GM18498 (cell line): ENCODE measurements at regions not wholly inside any gene's neighbourhood (a gene's known extent, or its start where the extent isn't known, plus 50 kb on each side); places are given as distances from the start of the nearest gene placed in this dataset.
"Not testable (repeated sequence)": the region's sequence is repeated elsewhere in the genome, so short reads cannot be mapped to it uniquely, and the experiment has no call there.

Source experiments
- ATAC-seq: cut with Tn5 transposase; IDR thresholded peaks from one replicate; pipeline ENCODE4 v1.9.1; 2021; ENCODE audit warnings: mild to moderate bottlenecking, moderate library complexity; ENCODE audit not compliant: unreplicated experiment

DNA sequence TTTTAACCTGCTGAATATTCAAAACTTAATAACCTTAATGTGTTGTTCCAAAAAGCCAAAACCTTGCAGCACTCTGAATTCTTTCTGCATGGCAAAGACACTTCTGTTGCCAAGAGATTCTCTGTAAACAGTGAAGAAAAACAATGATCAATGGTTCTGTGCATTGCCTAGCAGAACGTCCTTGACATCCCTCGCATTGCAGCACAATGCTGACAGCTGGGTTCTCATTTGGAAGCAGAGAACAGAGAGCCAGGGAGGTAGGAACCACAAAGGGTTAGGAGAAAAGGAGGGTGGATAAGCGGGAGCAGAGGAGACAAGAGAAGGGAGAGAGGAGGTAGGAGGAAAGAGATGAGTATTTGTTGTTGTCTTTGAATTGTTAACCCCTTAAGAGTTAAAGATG lies 501.1 kb downstream of the NAV3 start:
- ATAC-seq = no peak

DNA sequence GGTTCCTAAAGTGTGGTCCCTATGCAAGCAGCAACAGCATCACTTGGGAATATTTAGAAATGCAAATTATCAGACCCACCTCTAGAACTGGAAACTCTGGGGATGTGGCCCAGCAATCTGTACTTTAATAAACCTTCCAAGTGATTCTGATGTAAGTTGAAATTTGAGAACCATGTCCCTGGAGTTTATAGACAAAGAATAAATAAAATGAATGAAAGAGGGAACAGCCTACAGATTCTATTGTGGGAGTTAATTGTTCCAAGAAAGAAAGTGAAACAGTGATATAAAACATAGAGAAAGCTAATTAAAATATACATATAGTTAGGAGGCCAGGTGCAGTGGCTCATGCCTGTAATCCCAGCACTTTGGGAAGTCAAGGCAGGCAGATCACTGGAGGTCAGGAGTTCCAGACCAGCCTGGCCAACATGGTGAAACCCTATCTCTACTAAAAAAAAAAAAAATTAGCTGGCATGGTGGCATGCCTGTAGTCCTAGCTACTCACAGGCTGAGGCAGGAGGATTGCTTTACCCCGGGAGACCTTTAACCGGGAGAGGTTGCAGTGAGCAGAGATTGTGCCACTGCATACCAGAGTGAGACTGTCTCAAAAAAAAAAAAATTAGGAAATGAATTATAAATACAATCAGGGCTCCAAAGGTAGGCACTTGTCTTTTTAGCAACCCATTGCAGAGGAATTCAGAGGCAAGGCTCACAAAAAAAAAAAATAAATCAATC lies 507.5 kb downstream of the NAV3 start:
- no peak for ATAC-seq

DNA sequence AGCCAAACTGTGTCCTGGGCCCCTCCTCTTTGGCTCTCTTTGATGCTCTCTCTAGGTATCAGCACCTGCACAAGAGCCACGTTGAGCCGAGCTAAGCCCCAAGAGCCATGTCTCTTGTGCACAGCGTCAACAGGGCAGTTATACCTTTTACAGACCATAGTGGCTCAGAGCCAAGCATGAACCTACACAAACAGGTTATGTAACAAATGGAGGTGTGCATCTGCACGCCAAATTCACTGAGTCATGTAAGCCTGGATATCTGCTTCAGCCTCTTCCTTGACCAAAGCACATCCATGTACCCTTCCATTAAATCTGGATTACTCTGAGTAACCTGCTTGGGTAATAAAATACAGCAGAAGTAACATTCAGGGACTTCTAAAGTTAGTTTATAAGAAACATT lies 509.7 kb downstream of the NAV3 start:
- no peak for ATAC-seq

DNA sequence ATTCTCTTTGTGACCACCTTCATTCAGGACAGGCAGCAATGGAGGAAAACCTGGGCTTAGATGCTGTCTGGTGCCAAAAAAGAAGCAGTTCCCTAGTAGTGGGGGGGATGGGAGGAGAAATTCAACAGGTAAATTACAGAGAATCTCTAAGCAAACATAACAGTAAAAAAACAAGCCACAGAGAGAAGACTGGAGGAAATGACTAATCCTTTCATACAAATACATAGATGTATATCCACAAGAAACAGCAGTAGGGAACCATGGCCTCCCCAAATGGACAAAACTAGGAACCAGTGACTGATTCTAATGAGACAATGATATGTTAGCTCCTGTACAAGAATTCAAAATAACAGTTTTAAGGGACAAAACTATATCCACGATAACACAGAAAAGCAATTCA lies 513.0 kb downstream of the NAV3 start:
- ATAC-seq = no peak

DNA sequence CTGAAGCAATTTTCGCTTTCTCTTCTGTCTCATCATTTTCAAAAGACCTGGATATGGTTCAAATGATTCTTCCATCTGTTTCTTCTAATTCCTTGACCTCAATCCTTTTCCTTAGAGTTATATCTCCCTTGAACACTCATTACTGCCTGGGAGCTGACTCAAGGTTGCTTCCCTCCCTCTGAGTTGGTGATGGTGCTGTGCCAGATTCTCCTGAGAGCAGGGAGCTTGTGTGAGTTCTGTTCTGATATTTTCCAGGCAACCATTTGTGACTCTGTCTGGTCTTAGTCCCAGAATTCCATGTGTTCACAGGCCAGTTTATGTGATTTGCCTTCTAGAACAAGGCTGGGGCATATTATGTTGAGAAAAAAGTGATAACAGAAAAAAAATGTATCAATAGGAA lies 505.1 kb upstream of the SYT1 start:
- no peak for ATAC-seq

DNA sequence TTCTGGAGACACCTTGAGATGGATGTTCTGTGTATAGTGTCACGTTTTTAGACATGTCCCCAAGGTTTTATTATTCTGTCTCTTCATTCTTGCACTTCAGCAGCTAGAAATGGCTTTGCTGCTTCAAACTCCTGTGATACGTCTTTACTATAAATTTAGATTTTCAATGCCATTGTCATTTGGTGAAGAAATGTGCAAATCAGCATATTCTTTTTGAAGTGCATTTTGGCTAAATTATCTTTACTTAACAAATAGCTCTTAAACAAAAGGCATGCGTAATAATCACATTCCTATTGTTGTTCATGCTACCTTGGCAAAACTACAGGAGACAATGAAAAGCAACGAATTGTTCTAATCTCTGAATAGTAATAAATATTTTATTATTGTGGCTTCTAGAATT lies 502.9 kb upstream of the SYT1 start:
- ATAC-seq = no peak

DNA sequence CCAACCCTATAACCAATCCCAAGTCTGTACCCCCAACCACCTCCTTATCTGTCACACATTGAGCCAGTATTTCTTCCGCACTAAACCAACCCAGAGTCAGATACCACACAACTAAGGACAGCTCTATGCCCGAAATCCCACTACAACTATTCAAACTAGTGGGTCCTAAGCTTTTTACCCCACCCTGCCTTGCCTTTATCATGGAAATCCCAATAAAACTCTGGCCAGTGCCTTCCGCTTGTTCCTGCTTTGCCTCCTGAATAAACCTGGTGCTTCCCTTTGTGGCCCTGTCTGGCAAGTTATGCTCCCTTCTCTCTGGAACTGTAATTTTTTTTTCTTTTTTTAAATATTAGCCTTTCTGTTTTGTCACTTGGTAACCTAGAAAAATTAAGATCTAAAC lies 493.3 kb upstream of the SYT1 start:
- no peak for ATAC-seq

DNA sequence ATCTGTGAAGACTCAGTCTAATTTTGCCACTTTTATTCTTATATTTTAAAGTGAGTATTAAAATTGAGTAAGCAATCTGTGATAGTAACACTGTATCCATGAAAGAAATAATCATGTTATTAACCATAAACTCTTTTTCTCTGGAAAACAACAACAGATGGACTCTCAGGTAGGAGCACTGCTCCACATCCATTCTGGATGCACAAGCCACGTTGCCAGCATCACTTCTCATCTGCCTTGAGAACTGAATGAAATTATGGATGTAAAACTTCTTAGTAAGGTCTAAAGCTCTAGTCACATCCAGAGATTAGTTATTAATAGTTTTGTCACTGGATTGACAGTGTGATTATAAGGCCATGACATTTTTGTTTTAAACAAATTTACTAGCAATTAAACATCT lies 489.1 kb upstream of the SYT1 start:
- no peak for ATAC-seq

DNA sequence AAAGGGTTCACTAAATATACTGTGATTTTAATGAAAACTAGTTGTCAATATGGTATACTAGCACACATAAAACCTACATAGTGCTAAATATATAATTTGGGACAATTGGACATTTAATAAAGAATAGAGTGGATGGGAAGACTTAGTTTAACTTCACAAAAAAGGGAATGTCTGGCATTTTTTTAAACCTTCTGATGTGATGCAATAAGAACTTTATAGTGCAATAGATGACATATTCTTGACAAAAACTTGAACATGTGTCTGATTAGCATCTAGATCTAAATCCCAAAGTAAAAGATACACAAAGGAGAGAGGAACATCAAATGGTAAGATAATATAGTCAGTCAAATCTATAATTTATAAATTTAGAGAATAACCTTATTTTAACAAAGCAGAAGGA lies 488.3 kb upstream of the SYT1 start:
- ATAC-seq = no peak

DNA sequence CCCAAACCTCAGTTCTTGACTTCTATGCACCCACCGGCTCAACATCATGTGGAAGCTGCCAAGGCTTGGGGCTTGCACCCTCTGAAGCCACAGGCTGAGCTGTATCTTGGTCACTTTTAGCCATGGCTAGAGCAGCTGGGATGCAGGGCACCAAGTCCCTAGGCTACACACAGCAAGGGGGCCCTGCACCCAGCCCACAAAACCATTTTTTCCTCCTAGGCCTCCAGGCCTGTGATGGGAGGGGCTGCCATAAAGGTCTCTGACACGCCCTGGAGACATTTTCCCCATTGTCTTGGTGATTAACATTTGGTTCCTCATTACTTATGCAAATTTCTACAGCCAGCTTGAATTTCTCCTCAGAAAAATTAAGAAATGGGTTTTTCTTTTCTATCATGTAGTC lies 485.5 kb upstream of the SYT1 start:
- ATAC-seq = not testable (repeated sequence)

DNA sequence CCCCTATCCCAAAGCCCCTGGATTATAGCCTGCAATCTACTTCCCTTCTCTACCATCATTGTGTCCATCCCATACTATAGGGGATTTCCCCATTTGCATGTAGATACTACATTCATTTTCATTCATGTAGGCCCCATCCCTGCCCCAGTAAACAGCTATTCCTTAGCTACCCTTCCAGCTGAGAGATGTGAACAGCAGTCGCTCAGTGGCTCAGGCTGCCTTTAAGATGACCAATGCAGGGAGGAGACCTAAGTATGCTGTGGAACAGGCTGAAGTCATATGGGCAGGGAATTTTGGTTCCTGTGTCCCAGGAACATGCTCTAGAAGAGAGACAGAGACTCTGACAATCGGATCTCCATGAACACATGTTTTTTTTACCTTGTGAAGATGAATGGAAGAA lies 481.2 kb upstream of the SYT1 start:
- ATAC-seq = no peak

DNA sequence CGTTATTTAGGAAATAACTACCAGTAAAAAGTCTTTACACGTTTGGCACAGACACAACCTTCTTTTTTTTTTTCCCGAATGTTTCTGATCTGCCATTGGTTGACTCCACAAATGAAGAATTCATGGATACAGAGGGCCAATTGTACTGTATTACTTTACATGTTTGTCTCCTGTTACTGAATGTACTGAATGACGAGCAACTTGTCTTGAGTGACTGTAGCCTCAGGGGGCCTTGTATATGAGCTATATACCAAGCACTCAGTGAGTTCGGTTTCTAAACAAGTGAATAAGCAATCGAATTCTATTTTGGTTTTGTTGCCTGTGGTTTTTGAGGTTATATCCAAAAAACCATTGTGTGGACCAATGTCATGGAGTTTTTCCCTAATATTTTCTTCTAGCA lies 480.0 kb upstream of the SYT1 start:
- ATAC-seq = no peak

DNA sequence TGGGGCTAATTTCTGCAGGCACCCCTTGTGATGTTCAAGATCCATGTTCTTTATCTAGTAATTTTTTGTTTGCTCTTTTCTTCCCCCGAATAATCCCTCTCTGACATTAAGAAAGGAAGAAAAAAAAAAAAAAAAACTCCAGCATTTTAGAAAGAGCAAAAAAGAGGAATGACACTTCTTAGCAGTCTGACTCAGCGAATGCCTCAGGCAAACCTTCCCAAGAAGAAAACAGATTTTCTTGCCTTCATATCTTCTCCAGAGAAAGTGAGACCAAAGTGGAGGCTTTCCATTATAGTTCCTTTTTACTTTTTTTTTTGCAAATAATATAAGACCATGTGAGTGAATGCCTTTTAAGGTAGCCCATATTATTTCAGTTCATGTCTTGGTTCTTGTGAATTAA lies 479.0 kb upstream of the SYT1 start:
- ATAC-seq = no peak

DNA sequence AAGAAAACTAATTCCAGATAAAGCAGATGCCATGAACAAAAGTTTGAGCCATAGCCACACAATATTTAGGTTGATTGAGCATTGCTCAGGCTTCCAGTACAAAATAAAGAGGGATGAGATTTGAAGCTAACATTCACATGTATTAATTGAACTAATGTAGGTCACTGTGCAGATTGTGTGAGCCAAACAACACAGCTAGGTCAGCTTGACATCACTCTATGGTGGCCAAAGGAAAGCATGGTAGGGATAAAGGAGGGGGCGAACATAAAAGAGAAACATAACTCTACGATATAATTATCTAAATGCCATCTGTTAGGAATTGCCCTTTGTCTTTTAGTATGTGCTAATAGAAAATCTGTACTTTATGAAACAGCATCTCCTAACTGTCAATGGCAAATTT lies 477.7 kb upstream of the SYT1 start:
- no peak for ATAC-seq

DNA sequence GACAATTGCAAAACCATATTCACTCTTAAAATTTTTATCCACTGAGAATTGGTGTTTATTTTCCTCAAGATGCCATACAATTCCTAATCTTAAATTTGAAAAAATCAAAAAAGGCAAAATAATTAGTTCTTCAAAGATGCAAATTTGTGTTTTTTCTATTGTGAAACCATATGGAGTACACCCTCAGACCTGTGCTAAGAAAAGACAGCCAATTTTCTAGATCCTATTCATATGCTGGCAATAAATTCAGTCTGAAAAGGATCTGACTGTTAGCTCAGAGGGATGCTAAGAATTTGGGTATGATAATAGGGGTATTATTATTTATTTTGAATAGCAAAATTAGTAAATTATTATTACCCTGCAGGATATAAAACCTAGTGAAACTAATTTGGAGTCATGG lies 476.9 kb upstream of the SYT1 start:
- ATAC-seq = no peak

DNA sequence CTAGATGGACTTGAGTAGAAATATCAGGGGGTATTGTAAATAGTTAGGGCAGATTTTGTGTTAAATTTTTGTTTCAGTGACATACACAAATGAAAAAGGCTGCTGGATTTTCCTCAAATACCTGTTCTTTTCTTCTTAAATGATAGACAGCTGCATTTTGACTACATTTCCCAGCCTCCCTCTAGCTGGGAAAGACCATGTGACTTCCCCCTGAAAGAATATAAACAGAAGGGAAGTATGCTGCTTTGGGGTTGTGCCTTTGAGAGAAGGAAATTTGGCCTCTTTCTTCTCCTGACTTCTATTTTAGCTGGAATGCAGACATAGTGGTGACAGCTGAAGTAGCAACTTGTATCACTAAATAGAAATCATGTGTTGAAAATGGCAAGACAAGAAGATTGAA lies 476.1 kb upstream of the SYT1 start:
- ATAC-seq = no peak

DNA sequence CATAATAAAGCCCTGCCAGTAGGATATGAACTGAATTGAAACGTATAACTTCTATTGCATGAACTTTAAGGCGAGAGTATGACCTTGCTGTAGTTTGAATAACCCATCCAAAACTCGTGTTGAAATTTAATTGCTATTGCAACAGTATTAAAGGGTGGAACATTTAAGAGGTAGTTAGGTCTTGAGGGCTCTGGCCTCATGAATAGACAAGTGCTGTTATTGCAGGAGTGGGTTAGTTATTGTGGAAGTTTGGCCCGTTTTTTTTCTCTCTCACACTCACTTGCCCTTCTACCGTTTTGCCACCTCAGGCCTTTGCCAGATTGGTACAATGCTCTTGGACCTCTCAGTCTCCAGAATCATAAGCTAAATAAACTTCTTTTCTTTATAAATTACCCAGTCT lies 473.7 kb upstream of the SYT1 start:
- ATAC-seq = no peak

DNA sequence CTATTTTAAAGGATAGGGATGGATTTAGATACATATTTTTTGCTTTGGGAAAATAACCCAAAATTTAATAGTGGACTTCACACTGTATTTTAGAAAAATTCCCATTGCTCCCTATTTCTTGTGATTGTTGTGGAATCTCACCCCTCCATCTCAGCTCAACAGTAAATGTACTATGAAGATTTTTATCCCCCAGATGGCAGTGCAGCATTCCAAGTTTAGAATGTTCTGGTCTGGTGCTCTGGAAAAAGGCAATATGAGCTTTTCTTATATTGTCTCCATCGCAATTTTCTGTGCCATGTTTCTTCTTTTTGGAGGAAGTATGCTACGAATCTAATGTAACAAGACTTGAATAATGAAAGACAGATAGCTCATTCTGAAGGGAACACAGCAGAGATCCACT lies 471.7 kb upstream of the SYT1 start:
- no peak for ATAC-seq

DNA sequence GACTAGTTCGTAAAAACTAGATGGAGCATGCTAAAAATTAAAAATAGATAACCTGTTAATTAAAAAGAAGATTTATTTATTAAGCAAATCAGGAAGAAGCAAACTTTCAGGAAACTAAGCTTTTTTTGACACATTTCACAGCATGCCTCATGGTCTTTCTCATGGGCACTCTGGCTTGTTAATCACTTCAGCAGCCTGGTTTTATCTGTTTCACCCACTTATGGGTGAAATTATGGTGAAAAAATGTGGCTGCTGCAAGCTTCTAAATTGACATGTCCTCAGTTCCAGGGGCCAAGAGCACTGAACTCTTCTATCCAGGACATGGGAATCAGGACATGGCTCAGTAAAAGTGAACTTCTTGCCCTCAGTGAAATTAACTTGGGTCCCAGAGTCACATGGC lies 468.6 kb upstream of the SYT1 start:
- ATAC-seq = no peak

DNA sequence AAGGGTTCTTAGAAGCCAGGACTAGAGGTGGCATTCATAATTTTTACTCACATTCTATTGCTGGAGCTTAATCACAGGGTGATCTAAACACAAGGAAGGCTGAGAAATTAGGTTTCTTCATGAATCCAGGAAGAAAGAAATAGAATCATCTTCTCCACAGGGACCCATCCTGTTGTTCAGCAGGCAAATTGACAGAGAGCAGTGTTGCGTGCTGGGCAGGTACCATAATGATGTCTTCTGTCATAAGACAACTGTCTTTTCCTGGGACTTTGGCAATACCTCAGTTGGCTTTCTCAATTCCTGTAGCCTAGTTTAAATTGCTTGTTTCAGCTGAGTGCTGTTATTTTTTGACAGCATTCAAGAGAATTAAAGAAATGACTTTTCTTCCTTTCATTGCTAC lies 468.0 kb upstream of the SYT1 start:
- ATAC-seq = no peak

DNA sequence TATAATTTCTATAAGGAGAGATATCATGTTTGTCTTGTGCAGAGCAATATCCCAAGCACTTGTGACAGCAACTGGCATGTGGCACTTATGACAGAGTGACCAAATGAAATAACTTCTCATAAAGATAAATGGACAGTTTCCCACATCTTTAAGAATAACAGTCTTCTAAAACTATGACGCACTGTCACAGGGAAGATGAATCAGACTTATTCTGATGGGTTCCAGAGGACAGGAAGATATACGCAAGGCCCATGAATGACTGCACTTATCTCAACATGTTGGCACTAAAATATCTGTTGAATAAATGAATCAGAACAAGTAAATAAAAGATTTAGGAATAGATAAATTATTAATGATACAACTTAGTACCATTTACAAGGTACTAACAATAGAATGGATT lies 465.8 kb upstream of the SYT1 start:
- ATAC-seq = no peak

DNA sequence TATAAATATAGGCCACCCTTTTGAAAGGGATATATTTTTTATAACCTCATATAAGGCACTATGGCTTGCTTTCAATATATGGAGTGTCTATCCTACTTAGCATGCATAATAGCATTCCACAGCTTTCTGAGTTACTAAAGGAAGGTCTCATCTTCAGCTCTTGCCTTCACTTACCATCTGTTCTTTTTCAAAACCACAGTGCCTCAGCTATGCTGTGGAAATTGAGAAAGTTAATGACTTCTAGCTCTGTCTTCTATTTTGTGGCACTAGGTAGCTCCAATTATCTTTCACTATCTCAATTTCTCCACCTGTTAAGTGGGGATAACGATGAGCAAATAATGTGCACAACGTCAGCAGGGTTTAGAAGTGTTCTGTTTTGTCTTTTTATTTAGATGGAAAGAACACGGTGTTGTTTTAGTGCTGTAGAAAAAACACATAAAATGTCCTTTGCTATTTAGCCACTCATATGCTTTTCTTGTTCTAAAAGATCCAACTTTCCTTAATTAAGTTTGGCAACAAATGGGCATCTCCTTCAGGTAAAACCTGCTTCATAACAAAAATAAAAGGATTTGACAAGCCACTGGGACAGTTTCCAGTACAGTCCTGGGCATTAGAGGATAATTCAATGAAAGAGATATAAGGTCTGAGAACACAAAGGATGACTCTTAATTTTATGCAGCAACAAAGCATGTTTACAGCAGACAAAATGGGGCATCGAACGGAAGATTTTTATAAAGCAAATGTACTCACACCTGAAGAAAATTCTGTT lies 462.0 kb upstream of the SYT1 start:
- no peak for ATAC-seq

DNA sequence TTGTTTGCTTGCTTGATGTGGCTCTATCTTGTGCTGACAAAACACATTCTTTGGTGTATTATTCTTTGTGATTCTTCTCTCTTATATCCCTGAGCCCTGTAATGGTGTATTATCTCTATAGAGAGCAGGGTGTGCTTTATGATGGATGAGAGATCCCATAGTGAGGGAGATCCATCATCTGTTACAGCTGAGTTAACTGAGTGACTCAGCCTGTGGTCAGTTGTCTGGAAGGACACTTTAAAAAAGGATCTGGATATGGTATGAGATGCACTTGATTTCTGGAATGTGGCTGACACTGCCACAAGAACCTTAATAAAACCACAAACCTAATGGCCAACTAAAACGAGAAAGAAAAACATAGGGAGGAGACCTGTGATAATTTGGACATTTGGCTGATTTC lies 461.4 kb upstream of the SYT1 start:
- ATAC-seq = no peak
